ENCODE measurements at regions not wholly inside any gene's neighbourhood (a gene's known extent, or its start where the extent isn't known, plus 50 kb on each side); places are given as distances from the start of the nearest gene placed in this dataset.

DNA sequence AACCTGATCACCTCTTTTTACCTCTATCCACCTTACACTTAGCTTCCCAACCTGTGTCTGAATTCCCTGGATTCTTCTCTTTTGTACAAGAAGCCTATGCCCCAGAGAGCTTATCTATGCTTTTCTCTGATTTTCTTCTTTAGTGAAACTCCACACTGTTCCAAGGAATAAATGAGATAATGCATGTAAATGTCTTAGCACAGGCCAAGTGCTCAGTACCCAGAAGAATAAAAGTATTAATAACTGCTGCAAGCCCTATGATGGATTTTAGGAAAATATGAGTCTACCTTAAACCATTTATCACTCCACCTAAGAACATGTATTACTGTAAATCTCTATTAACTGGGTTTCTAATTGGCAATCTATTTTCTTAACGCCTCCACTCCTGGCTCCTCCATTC is 168.5 kb upstream of the TNC start:
- ChIA-PET CTCF (no interaction called here), POLR2A (no interaction called here)
- Mint-ChIP-seq H3K27ac (no peak overlapping the region), H3K4me3 (no peak overlapping the region), H3K27me3 (peaks cover 15% of the 10 kb centered on the region), H3K36me3 (ENCODE audit: low read depth) (no peaks in the 10 kb centered on the region), H3K9me3 (no peaks in the 10 kb centered on the region), H3K4me1 (ENCODE audit: low read depth) (no peaks in the 10 kb centered on the region)
- no peak for DNase-seq
- ATAC-seq = no peak
- TF ChIP-seq, protein P1, sequence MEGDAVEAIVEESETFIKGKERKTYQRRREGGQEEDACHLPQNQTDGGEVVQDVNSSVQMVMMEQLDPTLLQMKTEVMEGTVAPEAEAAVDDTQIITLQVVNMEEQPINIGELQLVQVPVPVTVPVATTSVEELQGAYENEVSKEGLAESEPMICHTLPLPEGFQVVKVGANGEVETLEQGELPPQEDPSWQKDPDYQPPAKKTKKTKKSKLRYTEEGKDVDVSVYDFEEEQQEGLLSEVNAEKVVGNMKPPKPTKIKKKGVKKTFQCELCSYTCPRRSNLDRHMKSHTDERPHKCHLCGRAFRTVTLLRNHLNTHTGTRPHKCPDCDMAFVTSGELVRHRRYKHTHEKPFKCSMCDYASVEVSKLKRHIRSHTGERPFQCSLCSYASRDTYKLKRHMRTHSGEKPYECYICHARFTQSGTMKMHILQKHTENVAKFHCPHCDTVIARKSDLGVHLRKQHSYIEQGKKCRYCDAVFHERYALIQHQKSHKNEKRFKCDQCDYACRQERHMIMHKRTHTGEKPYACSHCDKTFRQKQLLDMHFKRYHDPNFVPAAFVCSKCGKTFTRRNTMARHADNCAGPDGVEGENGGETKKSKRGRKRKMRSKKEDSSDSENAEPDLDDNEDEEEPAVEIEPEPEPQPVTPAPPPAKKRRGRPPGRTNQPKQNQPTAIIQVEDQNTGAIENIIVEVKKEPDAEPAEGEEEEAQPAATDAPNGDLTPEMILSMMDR (IDR thresholded peaks at IDR 0.05) = no peak
- intact Hi-C loops (cut with micrococcal nuclease) = no loop called here

DNA sequence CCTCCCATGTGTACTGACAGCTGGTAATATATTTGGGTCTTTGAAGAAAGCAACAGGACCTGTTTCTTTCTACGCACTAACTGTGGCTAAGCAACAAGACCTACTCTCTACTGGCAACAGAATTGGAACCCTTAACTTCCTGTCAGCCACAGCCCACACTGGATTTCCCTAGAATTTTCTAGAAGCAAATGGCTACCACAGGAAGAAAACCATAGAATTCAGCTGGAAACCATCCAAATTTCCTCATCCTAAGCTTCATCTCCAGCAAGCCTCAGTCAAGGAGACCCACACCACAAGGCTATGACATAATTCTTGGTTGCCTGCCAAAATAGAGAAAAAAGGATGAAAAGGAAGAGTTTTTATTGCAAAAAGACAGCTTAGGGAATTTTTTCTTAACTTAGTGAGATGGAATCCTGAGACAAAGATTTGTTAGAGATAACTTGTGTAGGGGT is 171.8 kb upstream of the TNC start:
- TF ChIP-seq, protein P1 (IDR thresholded peaks at IDR 0.05) = no peak
- intact Hi-C loops (cut with micrococcal nuclease) = no loop called here
- Mint-ChIP-seq H3K27me3 (peaks cover 6% of the 10 kb centered on the region), H3K27ac (no peak overlapping the region), H3K36me3 (ENCODE audit: low read depth) (no peaks in the 10 kb centered on the region), H3K9me3 (no peaks in the 10 kb centered on the region), H3K4me1 (ENCODE audit: low read depth) (no peaks in the 10 kb centered on the region), H3K4me3 (no peak overlapping the region)
- ATAC-seq (no peak), DNase-seq (no peak)
- ChIA-PET POLR2A (no interaction called here), CTCF (no interaction called here)

DNA sequence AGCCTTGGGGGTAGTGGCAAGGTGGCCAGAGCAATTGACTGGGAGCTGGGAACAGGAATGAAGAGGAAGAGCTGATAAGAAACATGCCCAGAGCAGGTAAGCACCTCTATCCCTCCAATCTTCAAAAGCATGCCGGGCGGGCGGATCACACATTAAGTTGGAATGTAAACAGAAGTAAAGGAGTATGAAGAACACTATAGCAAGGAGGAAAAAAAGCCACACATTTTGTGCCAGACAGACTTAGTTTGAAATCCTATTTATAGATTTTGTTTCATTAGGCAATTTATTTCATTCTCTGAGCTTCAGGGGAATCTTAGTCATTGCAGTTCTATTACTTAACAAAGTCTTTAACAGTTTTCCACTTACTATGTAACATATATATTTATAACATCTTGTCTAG is 173.9 kb upstream of the TNC start:
- POLR2A ChIA-PET = no interaction called here
- ATAC-seq (no peak), DNase-seq (no peak)
- H3K9me3 Mint-ChIP-seq = no peaks in the 10 kb centered on the region
- no peak overlapping the region for H3K27ac Mint-ChIP-seq
- intact Hi-C loops (cut with micrococcal nuclease) = no loop called here
- no peaks in the 10 kb centered on the region for H3K36me3 Mint-ChIP-seq (ENCODE audit: low read depth)
- TF ChIP-seq, protein P1 (IDR thresholded peaks at IDR 0.05) = no peak
- H3K4me3 Mint-ChIP-seq = no peak overlapping the region
- CTCF ChIA-PET = no interaction called here
- H3K4me1 Mint-ChIP-seq (ENCODE audit: low read depth) = no peaks in the 10 kb centered on the region
- H3K27me3 Mint-ChIP-seq = peaks cover 11% of the 10 kb centered on the region

DNA sequence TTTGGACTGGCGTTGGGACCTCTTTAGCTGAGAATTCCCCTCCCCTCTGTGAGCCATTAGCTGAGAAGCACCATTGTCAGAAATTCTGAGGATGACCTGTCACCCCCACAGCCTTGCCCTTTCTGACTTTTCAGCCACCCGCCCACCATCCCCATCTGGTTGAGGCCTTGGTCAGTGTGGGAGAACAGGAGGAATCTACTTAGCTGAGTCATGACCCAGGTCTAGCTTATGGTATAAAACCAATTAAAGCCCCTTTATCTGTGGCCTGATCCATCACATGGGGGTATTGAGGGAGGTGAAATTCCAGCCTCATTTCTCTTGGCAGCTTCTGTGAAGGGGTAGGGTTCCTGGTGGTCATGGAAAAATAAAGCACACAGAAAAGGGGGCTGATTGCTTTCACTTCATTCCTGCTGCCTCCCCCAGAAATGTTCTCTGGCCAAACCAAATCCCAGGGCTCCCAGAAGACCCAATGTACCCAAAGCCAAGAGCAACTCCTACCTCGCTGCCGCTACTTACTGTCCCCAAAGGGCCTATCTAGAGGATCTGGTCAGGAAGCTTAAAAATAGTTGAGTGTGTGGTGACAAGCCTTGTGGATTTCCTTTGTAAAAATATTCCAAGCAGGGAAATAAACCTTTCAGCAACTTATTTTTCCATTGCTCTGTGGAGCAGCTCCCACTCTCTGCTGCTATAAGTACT is 174.8 kb upstream of the TNC start:
- intact Hi-C loops (cut with micrococcal nuclease) = no loop called here
- ChIA-PET POLR2A (no interaction called here), CTCF (no interaction called here)
- Mint-ChIP-seq H3K27me3 (peaks cover 10% of the 10 kb centered on the region), H3K4me3 (no peak overlapping the region), H3K27ac (no peak overlapping the region), H3K36me3 (ENCODE audit: low read depth) (no peaks in the 10 kb centered on the region), H3K4me1 (ENCODE audit: low read depth) (no peaks in the 10 kb centered on the region), H3K9me3 (no peaks in the 10 kb centered on the region)
- TF ChIP-seq, protein P1 (IDR thresholded peaks at IDR 0.05) = no peak
- ATAC-seq (no peak), DNase-seq (no peak)

DNA sequence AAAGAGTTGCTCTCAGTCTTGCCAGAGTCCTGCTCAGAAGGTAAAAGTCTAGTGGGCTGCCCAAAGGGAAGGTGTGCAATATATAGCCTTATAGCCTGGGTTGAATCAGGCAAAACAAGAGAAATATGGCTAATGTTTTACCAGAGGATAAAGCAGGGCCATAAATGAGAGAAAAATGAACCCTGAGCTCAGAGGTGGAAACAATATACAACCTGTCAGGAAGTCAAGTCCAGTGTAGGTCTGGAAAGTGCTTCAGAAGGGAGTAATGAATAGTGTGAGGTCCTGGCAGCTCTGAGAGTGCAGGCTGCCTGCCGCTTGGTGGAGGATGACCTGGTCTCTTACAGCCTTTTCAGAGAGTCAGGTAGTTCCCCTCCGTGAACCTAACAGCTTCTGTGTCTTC is 177.8 kb upstream of the TNC start:
- intact Hi-C loops (cut with micrococcal nuclease) = no loop called here
- POLR2A ChIA-PET = no interaction called here
- CTCF ChIA-PET = no interaction called here
- H3K27ac Mint-ChIP-seq = no peak overlapping the region
- H3K4me1 Mint-ChIP-seq (ENCODE audit: low read depth) = no peaks in the 10 kb centered on the region
- DNase-seq (no peak), ATAC-seq (no peak)
- peaks cover 10% of the 10 kb centered on the region for H3K27me3 Mint-ChIP-seq
- TF ChIP-seq, protein P1 (IDR thresholded peaks at IDR 0.05) = no peak
- H3K4me3 Mint-ChIP-seq = no peak overlapping the region
- no peaks in the 10 kb centered on the region for H3K36me3 Mint-ChIP-seq (ENCODE audit: low read depth)
- H3K9me3 Mint-ChIP-seq = no peaks in the 10 kb centered on the region

Data from activated CD8-positive, alpha-beta T cell treated with anti-CD3 and anti-CD28 coated beads for 36 hours (primary cell).